A549 (cell line): ENCODE measurements at regions not wholly inside any gene's neighbourhood (a gene's known extent, or its start where the extent isn't known, plus 50 kb on each side); places are given as distances from the start of the nearest gene placed in this dataset.
A peak's percentile ranks its signal among the peaks of the same experiment; 100 is the strongest.

Experiments used
- ATAC-seq, 2 experiments: fragments of 200-7000 bp in 1 of 2; fragments of >200 bp in 1 of 2; cut with Nextera tagmentation in 1 of 2; cut with Tn5 transposase in 1 of 2; 3 replicates each; pipeline versions ENCODE4 v1.8.0 to v1.9.1; 2018 to 2020; ENCODE audit warnings: mild to moderate bottlenecking in 1 of 2, moderate library complexity in 1 of 2
- CTCF ChIA-PET: fragments of 300-600 bp; sonication (Branson Sonifier 250); formaldehyde crosslinking; extraction: SDS; loops from one replicate; lab custom pipeline; 2021; ENCODE audit warnings: antibody characterized with exemption, inconsistent platforms; lab: Yijun Ruan, JAX
- POLR2A ChIA-PET: fragments of 350-600 bp; formaldehyde crosslinking; extraction: SDS; loops from one replicate; lab custom pipeline; 2021; ENCODE audit warnings: antibody characterized with exemption, inconsistent platforms; lab: Yijun Ruan, JAX
- DNase-seq, 2 experiments: peaks; one replicate each; pipeline versions ENCODE4 v3.0.0 to v3.0.0-alpha.2; 2011 to 2016; ENCODE audit warnings: low read depth in 1 of 2, low spot score in 1 of 2
- FAIRE-seq: peaks from 2 replicates; lab custom pipeline; 2011; peaks lifted over from hg19 to GRCh38; lab: Jason Lieb, UNC
- H3K27ac ChIP-seq, 2 experiments: fragments of >200 bp; sonication (Bioruptor Twin); formaldehyde crosslinking; 3 replicates each; pipeline ENCODE4 v1.5.1; 2016 to 2017
- H3K4me1 ChIP-seq: fragments of >200 bp; sonication (Bioruptor Twin); formaldehyde crosslinking; 3 replicates; pipeline ENCODE4 v1.6.1; 2016
- H3K4me2 ChIP-seq: fragments of >200 bp; sonication (Bioruptor Twin); formaldehyde crosslinking; 3 replicates; pipeline ENCODE4 v1.6.1; 2016
- H3K4me3 ChIP-seq: fragments of >200 bp; sonication (Bioruptor Twin); formaldehyde crosslinking; 3 replicates; pipeline ENCODE4 v1.5.1; 2016
- H3K9me3 ChIP-seq: fragments of >200 bp; sonication (Bioruptor Twin); formaldehyde crosslinking; 3 replicates; pipeline ENCODE4 v1.6.1; 2016
- BCL3 ChIP-seq: fragments of >200 bp; sonication (Bioruptor Twin); formaldehyde crosslinking; IDR thresholded peaks from 3 replicates; pipeline ENCODE4 v1.6.1; 2016
- BHLHE40 ChIP-seq: IDR thresholded peaks from 2 replicates; pipeline ENCODE4 v1.6.1; 2012; ENCODE audit warnings: low read depth, low read length, inconsistent platforms
- CBX2 ChIP-seq: fragments of 200-600 bp; sonication (generic); IDR thresholded peaks from 2 replicates; pipeline ENCODE4 v1.6.1; 2016; ENCODE audit warnings: low read depth, mild to moderate bottlenecking, borderline replicate concordance
- CHD2 ChIP-seq: fragments of 150-350 bp; IDR thresholded peaks from 2 replicates; pipeline ENCODE4 v1.6.1; 2014; ENCODE audit warnings: low read length; ENCODE audit not compliant: partially characterized antibody
- EHF ChIP-seq: fragments of 250-450 bp; sonication (Bioruptor Pico); IDR thresholded peaks from 2 replicates; pipeline ENCODE4 v1.5.0; 2020; ENCODE audit warnings: mild to moderate bottlenecking
- EP300 ChIP-seq, 2 experiments: fragments of >200 bp; sonication (Bioruptor Twin); formaldehyde crosslinking; IDR thresholded peaks; 2 replicates in 1 of 2; 3 replicates in 1 of 2; pipeline ENCODE4 v1.6.1; 2016 to 2017
- FOSB ChIP-seq: fragments of 250-450 bp; sonication (Bioruptor Pico); IDR thresholded peaks from 2 replicates; pipeline ENCODE4 v1.5.0; 2020; ENCODE audit warnings: mild to moderate bottlenecking, moderate library complexity
- FOSL2 ChIP-seq, 2 experiments: fragments of 450-650 bp in 1 of 2; fragments of >200 bp in 1 of 2; sonication (Bioruptor Twin) in 1 of 2; formaldehyde crosslinking; IDR thresholded peaks; 2 replicates each; pipeline versions ENCODE4 v1.5.0 to v1.6.1; 2016 to 2020; ENCODE audit warnings: mild to moderate bottlenecking in 1 of 2, moderate library complexity in 1 of 2
- FOXS1 ChIP-seq: fragments of 250-450 bp; sonication (Bioruptor Pico); IDR thresholded peaks from 2 replicates; pipeline ENCODE4 v1.5.0; 2020; ENCODE audit warnings: mild to moderate bottlenecking, moderate library complexity
- HDAC2 ChIP-seq: fragments of 200-600 bp; sonication (generic); IDR thresholded peaks from 2 replicates; pipeline ENCODE4 v1.6.1; 2016
- HES2 ChIP-seq: fragments of >200 bp; sonication (Bioruptor Twin); formaldehyde crosslinking; IDR thresholded peaks from 2 replicates; pipeline ENCODE4 v1.6.1; 2016
- HOXB13 ChIP-seq: fragments of 250-450 bp; sonication (Bioruptor Pico); IDR thresholded peaks from 2 replicates; pipeline ENCODE4 v1.5.0; 2020; ENCODE audit warnings: low read depth, mild to moderate bottlenecking, moderate library complexity
- JUNB ChIP-seq: fragments of >200 bp; sonication (Bioruptor Twin); formaldehyde crosslinking; IDR thresholded peaks from 2 replicates; pipeline ENCODE4 v1.6.1; 2016
- KDM1A ChIP-seq: fragments of 200-600 bp; sonication (generic); IDR thresholded peaks from 2 replicates; pipeline ENCODE4 v1.6.1; 2016; ENCODE audit warnings: low read depth, mild to moderate bottlenecking
- MAFK ChIP-seq: fragments of 450-650 bp; IDR thresholded peaks from 2 replicates; pipeline ENCODE4 v1.6.1; 2014; ENCODE audit not compliant: partially characterized antibody
- MYC ChIP-seq: IDR thresholded peaks from 2 replicates; pipeline ENCODE4 v1.6.1; 2012; ENCODE audit warnings: mild to moderate bottlenecking, inconsistent platforms, low read length, improper control_type of control experiment, borderline replicate concordance
- NPAS2 ChIP-seq: fragments of 250-450 bp; sonication (Bioruptor Pico); IDR thresholded peaks from 2 replicates; pipeline ENCODE4 v1.8.0; 2022; ENCODE audit warnings: mild to moderate bottlenecking, moderate library complexity, borderline replicate concordance
- PBX3 ChIP-seq: IDR thresholded peaks from 2 replicates; pipeline ENCODE4 v1.6.1; 2012
- POLR2AphosphoS2 ChIP-seq: conservative IDR thresholded peaks from 2 replicates; pipeline ENCODE4 v1.6.1; 2012; ENCODE audit warnings: low read length, improper control_type of control experiment, inconsistent platforms
- SMC3 ChIP-seq: fragments of >200 bp; sonication (Bioruptor Twin); formaldehyde crosslinking; IDR thresholded peaks from 3 replicates; pipeline ENCODE4 v1.6.1; 2018; ENCODE audit warnings: inconsistent platforms
- SREBF2 ChIP-seq: fragments of 450-650 bp; IDR thresholded peaks from 2 replicates; pipeline ENCODE4 v1.6.1; 2014; ENCODE audit warnings: mild to moderate bottlenecking, moderate library complexity
- TFCP2L1 ChIP-seq: fragments of 250-450 bp; sonication (Bioruptor Pico); IDR thresholded peaks from 2 replicates; pipeline ENCODE4 v1.5.0; 2021; ENCODE audit warnings: mild to moderate bottlenecking
- ZFP36 ChIP-seq: fragments of 450-650 bp; IDR thresholded peaks from 2 replicates; pipeline ENCODE4 v1.6.1; 2014; ENCODE audit warnings: borderline replicate concordance; ENCODE audit not compliant: partially characterized antibody
- ZNF302 ChIP-seq: fragments of 250-450 bp; sonication (Bioruptor Pico); IDR thresholded peaks from 2 replicates; pipeline ENCODE4 v1.9.0; 2021; ENCODE audit warnings: inconsistent platforms, mild to moderate bottlenecking, moderate library complexity
- WGBS: methylation state at CpG from one replicate; pipeline ENCODE4 v1.1.6; 2017; ENCODE audit errors: missing lambda C conversion rate; 5-methylcytosine and 5-hydroxymethylcytosine counted together

- TF ChIP-seq MYC: no peak
- peak; percentile 54 for TF ChIP-seq MAFK
- TF ChIP-seq PBX3: no peak
- no peak for TF ChIP-seq ZNF302 (CRISPR knock-in tag)
- TF ChIP-seq, all 56 proteins: peak for 1
- CTCF ChIA-PET: no interaction called here
- no peak for FAIRE-seq
- DNase-seq: no peak
- POLR2A ChIA-PET: no interaction called here
- Histone ChIP-seq H3K4me3 (no peak overlapping the region), H3K4me2 (no peak overlapping the region), H3K9me3 (no peaks in the 10 kb centered on the region), H3K27ac (no peak overlapping the region), H3K4me1 (no peaks in the 10 kb centered on the region)
- ATAC-seq: no peak
- 10% methylated on average over 5 of the region's 5 CpGs for WGBS
These were observed 74.3 kb upstream of the VGLL2 start for GRCh38 chr6:117191009-117191408.

GRCh38 chr6:117191448-117191847 lies 73.9 kb upstream of the VGLL2 start:
- no peak for FAIRE-seq
- Histone ChIP-seq H3K27ac (no peak overlapping the region), H3K4me3 (no peak overlapping the region), H3K9me3 (no peaks in the 10 kb centered on the region), H3K4me1 (no peaks in the 10 kb centered on the region), H3K4me2 (no peak overlapping the region)
- 59% methylated on average over 1 of the region's 1 CpG for WGBS
- ChIA-PET POLR2A (no interaction called here), CTCF (no interaction called here)
- ATAC-seq: no peak
- TF ChIP-seq PBX3 (no peak), SMC3 (no peak), HDAC2 (no peak), SREBF2 (no peak), EP300 (IDR thresholded peaks at IDR 0.05) (no peak), KDM1A (no peak), FOSL2 (IDR thresholded peaks at IDR 0.05) (no peak), FOSL2 (CRISPR knock-in tag; IDR thresholded peaks at IDR 0.05) (no peak), MYC (no peak), CHD2 (no peak), ZFP36 (no peak), ZNF302 (CRISPR knock-in tag) (no peak), TFCP2L1 (CRISPR knock-in tag) (no peak), BHLHE40 (no peak), FOXS1 (CRISPR knock-in tag) (no peak)
- TF ChIP-seq, all 56 proteins: peak for 0
- DNase-seq: no peak

- ChIA-PET POLR2A (no interaction called here), CTCF (no interaction called here)
- Histone ChIP-seq H3K9me3 (no peaks in the 10 kb centered on the region), H3K4me2 (no peak overlapping the region), H3K4me3 (no peak overlapping the region), H3K27ac (no peak overlapping the region), H3K4me1 (no peaks in the 10 kb centered on the region)
- WGBS: 0% methylated on average over 2 of the region's 2 CpGs
- TF ChIP-seq HOXB13 (CRISPR knock-in tag) (no peak), POLR2AphosphoS2 (no peak), CBX2 (no peak), EHF (CRISPR knock-in tag) (no peak), JUNB (no peak), FOSB (CRISPR knock-in tag) (no peak), BCL3 (no peak), HES2 (no peak), NPAS2 (CRISPR knock-in tag) (no peak)
- FAIRE-seq (no peak), DNase-seq (no peak), ATAC-seq (no peak)
These were observed 71.1 kb upstream of the VGLL2 start for GRCh38 chr6:117194271-117194670.
